Fibroblast of the aortic adventitia (primary cell): ENCODE measurements at regions not wholly inside any gene's neighbourhood (a gene's known extent, or its start where the extent isn't known, plus 50 kb on each side); places are given as distances from the start of the nearest gene placed in this dataset.

Experiments
- DNase-seq: peaks from one replicate; pipeline ENCODE4 v3.0.0-alpha.2; 2010; ENCODE audit warnings: low read depth
- H3K4me3 ChIP-seq: 2 replicates; pipeline ENCODE4 v1.5.1; 2011; ENCODE audit warnings: low read depth, mild to moderate bottlenecking, control low read depth, low read length, moderate library complexity
- CTCF ChIP-seq: IDR thresholded peaks from 2 replicates; pipeline ENCODE4 v1.5.1; 2011; ENCODE audit warnings: mild to moderate bottlenecking, low read length, control low read depth, inconsistent platforms; ENCODE audit not compliant: insufficient read depth

- H3K4me3 ChIP-seq, result no peak overlapping the region
- TF ChIP-seq CTCF, result no peak
- no peak for DNase-seq
These were observed 142.8 kb downstream of the ACTR3 start for GRCh38 chr2:114032705-114033104.

- no peak overlapping the region for H3K4me3 ChIP-seq
- peak; percentile 19 for DNase-seq
- TF ChIP-seq CTCF, result no peak
These were observed 144.9 kb downstream of the ACTR3 start for GRCh38 chr2:114034742-114035141.

GRCh38 chr2:114038710-114039109, 148.8 kb downstream of the ACTR3 start:
- TF ChIP-seq CTCF, result no peak
- H3K4me3 ChIP-seq, result no peak overlapping the region
- DNase-seq, result no peak

GRCh38 chr2:114039677-114040076, 149.8 kb downstream of the ACTR3 start:
- no peak for TF ChIP-seq CTCF
- no peak overlapping the region for H3K4me3 ChIP-seq
- DNase-seq, result no peak

GRCh38 chr2:114040826-114041225, 150.9 kb downstream of the ACTR3 start:
- no peak for DNase-seq
- H3K4me3 ChIP-seq, result no peak overlapping the region
- no peak for TF ChIP-seq CTCF

GRCh38 chr2:114044985-114045384, 155.1 kb downstream of the ACTR3 start:
- no peak for DNase-seq
- no peak overlapping the region for H3K4me3 ChIP-seq
- no peak for TF ChIP-seq CTCF

GRCh38 chr2:114046373-114046772, 156.5 kb downstream of the ACTR3 start:
- DNase-seq, result no peak
- TF ChIP-seq CTCF, result no peak
- H3K4me3 ChIP-seq, result no peak overlapping the region
